ENCODE measurements at regions not wholly inside any gene's neighbourhood (a gene's known extent, or its start where the extent isn't known, plus 50 kb on each side); places are given as distances from the start of the nearest gene placed in this dataset.

- no peak for TF ChIP-seq CTCF (IDR thresholded peaks at IDR 0.05)
- TF ChIP-seq POLR2AphosphoS5 (IDR thresholded peaks at IDR 0.05): no peak
- TF ChIP-seq EP300 (IDR thresholded peaks at IDR 0.05; ENCODE audit: low read depth): no peak
Observed at GRCh38 chr19:31678421-31678820, 329.2 kb upstream of the TSHZ3 start.

All from transverse colon (tissue), 4 donors.